ENCODE measurements at regions not wholly inside any gene's neighbourhood (a gene's known extent, or its start where the extent isn't known, plus 50 kb on each side); places are given as distances from the start of the nearest gene placed in this dataset.

DNA sequence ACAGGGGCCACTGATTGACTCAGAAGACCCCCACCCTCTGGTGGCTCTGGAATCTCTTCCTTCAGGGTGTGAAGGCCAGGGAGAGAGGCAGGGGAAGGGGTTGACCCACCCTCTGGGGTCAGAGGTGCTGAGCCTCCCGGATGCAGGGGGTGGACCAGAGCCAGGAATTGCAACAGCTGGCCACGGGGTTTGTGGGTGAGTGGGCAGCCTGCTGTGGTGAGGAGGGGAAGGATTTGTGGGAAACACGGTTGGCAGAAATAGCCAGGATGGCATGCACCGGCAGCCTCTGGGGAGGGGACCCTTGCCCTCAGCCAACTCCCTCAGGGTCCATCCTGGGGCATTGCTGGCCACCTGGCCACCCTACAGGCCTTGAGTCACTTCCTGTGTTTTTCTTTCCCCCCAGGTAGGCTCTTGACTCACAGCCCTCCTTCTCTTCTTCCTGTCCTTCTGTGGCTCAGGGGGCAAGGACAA lies 92.8 kb downstream of the MRPL14 start:
- Histone ChIP-seq H3K27me3 (ENCODE audit: low read depth, low read length) (no peaks in the 10 kb centered on the region), H3K4me3 (ENCODE audit: low read depth in 1 of 2, low read length in 2 of 2) (no peak overlapping the region), H3K27ac (ENCODE audit: low read length) (no peak overlapping the region), H3K9me3 (ENCODE audit: control insufficient read depth in 1 of 2, low read length in 2 of 2) (no peaks in the 10 kb centered on the region), H3K4me1 (ENCODE audit: control insufficient read depth in 1 of 2, insufficient read depth in 2 of 2, low read length in 2 of 2) (no peaks in the 10 kb centered on the region), H3K36me3 (ENCODE audit: control insufficient read depth in 1 of 2, insufficient read depth in 2 of 2, low read length in 2 of 2) (no peaks in the 10 kb centered on the region)

DNA sequence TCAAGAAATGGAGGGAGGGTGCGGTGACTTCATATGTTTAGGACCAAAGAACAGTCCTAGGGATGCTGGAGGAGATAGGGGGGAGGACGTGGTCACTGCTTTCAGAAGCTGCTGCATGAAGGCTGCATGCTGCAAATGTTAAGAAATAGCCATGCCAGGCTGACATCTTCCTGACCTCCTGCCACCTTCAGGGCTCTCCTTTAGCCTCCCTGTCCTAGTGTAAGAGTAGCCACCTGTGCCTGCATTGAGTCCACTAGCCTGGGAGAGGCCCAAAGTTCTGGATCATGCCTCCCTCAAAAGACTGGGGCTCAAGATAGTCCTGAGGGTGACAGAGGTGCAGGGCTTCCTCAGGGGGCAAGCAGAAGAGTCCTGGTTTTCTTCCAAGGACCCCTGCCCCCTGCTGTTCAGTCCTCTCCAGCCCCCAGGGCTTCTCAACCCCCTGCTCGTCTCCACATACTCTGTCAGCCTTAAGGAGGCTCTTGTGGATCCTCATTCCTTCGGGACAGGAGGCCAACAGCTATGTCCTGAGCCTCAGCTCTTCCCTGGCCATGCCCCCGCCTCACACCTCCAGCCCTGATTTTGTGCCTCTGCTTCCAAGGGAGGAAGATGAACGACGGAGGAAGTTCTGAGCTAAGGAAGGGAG lies 96.3 kb downstream of the MRPL14 start:
- no peaks in the 10 kb centered on the region for H3K36me3 ChIP-seq (ENCODE audit: control insufficient read depth in 1 of 2, insufficient read depth in 2 of 2, low read length in 2 of 2)
- H3K4me1 ChIP-seq (ENCODE audit: control insufficient read depth in 1 of 2, insufficient read depth in 2 of 2, low read length in 2 of 2) = no peaks in the 10 kb centered on the region
- no peaks in the 10 kb centered on the region for H3K27me3 ChIP-seq (ENCODE audit: low read depth, low read length)
- H3K27ac ChIP-seq (ENCODE audit: low read length) = no peak overlapping the region
- H3K9me3 ChIP-seq (ENCODE audit: control insufficient read depth in 1 of 2, low read length in 2 of 2) = no peaks in the 10 kb centered on the region
- no peak overlapping the region for H3K4me3 ChIP-seq (ENCODE audit: low read depth in 1 of 2, low read length in 2 of 2)

DNA sequence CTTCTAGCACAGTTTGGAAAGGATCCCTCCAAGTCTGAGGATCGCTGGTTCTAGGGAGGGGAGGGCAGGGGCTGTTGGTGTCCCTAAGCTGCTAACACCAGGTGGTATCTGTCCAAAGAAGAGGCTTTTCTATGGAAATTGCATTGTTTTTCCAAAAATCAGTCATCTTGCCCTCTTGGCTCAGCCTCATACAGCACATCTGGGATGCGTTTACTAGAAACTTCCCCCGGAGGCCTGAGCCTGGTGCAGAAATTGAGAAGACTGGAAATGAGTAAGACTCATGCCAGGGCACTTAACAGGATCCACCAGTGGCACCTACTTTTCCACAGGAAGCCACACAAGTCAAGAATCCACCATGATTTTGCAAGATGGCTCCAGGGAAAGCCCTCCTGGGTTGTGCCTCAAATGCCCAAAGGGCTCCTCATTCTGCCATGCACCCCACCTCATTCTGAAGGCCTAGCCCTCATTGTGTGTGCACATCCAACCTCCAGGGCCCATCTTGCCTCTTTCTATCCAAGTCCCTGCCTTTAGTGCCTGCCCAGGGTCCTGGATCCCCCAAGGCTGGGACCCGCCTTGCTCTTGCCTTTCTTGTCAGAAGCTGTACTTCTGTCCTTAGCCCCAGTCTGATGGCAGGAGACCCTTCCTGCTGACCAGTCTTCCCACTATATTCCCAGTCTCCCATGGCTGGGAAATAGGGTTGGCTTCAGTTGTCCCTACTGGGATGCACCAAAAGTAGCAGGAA lies 97.6 kb downstream of the MRPL14 start:
- no peaks in the 10 kb centered on the region for H3K36me3 ChIP-seq (ENCODE audit: control insufficient read depth in 1 of 2, insufficient read depth in 2 of 2, low read length in 2 of 2)
- H3K27me3 ChIP-seq (ENCODE audit: low read depth, low read length) = no peaks in the 10 kb centered on the region
- no peaks in the 10 kb centered on the region for H3K9me3 ChIP-seq (ENCODE audit: control insufficient read depth in 1 of 2, low read length in 2 of 2)
- no peaks in the 10 kb centered on the region for H3K4me1 ChIP-seq (ENCODE audit: control insufficient read depth in 1 of 2, insufficient read depth in 2 of 2, low read length in 2 of 2)
- no peak overlapping the region for H3K4me3 ChIP-seq (ENCODE audit: low read depth in 1 of 2, low read length in 2 of 2)
- H3K27ac ChIP-seq (ENCODE audit: low read length) = no peak overlapping the region

DNA sequence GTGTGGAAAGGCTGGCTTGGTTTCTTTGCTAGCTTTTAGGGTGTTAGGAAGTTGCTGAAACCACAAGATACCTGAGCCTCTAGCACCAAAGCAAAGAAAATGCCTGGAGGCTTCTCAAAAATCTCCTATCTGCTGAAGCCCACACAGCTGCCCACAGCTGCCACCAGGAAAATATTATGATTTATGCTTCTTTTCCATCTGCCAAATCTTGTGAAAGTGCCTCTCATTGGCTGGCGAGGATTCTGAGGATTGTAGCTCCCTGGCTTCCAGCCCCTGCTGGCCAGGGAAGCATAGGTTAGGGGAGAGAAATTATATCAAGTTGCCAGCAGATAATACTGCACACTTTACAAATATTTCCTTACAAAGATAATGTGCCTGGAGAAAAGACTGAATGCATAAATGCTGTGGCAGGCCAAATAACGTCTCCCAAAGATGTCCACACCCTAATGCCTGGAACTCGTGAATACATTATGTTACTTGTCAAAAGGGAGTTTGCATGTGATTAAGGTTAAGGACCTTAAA lies 98.4 kb downstream of the MRPL14 start:
- Histone ChIP-seq H3K4me3 (ENCODE audit: low read depth in 1 of 2, low read length in 2 of 2) (no peak overlapping the region), H3K27me3 (ENCODE audit: low read depth, low read length) (no peaks in the 10 kb centered on the region), H3K4me1 (ENCODE audit: control insufficient read depth in 1 of 2, insufficient read depth in 2 of 2, low read length in 2 of 2) (no peaks in the 10 kb centered on the region)

DNA sequence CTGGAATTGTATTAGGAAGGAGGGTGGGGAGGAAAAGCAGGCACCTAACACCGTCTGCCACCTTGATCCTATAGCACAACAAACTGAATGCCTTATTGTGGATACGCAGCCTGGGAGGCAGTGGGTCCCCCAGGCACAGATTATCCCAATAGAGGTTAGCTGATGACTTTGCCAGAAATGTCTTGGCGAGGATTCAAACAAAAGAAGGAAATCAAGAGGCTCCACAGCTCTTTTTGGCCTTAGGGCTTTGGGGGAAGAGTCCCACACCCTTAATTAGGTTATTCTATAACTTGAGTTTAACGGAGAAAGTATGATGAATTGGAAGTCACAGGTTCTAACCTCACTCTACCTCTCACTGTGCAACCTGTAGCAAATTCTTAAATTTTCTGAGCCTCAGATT lies 102.0 kb downstream of the MRPL14 start:
- Histone ChIP-seq H3K9me3 (ENCODE audit: control insufficient read depth in 1 of 2, low read length in 2 of 2) (no peaks in the 10 kb centered on the region), H3K4me3 (ENCODE audit: low read depth in 1 of 2, low read length in 2 of 2) (no peak overlapping the region), H3K4me1 (ENCODE audit: control insufficient read depth in 1 of 2, insufficient read depth in 2 of 2, low read length in 2 of 2) (no peaks in the 10 kb centered on the region), H3K27me3 (ENCODE audit: low read depth, low read length) (no peaks in the 10 kb centered on the region), H3K27ac (ENCODE audit: low read length) (no peak overlapping the region), H3K36me3 (ENCODE audit: control insufficient read depth in 1 of 2, insufficient read depth in 2 of 2, low read length in 2 of 2) (no peaks in the 10 kb centered on the region)

More for the DNA sequence above, 98.4 kb downstream of the MRPL14 start:
- Histone ChIP-seq H3K9me3 (ENCODE audit: control insufficient read depth in 1 of 2, low read length in 2 of 2) (no peaks in the 10 kb centered on the region), H3K36me3 (ENCODE audit: control insufficient read depth in 1 of 2, insufficient read depth in 2 of 2, low read length in 2 of 2) (no peaks in the 10 kb centered on the region), H3K27ac (ENCODE audit: low read length) (no peak overlapping the region)

DNA sequence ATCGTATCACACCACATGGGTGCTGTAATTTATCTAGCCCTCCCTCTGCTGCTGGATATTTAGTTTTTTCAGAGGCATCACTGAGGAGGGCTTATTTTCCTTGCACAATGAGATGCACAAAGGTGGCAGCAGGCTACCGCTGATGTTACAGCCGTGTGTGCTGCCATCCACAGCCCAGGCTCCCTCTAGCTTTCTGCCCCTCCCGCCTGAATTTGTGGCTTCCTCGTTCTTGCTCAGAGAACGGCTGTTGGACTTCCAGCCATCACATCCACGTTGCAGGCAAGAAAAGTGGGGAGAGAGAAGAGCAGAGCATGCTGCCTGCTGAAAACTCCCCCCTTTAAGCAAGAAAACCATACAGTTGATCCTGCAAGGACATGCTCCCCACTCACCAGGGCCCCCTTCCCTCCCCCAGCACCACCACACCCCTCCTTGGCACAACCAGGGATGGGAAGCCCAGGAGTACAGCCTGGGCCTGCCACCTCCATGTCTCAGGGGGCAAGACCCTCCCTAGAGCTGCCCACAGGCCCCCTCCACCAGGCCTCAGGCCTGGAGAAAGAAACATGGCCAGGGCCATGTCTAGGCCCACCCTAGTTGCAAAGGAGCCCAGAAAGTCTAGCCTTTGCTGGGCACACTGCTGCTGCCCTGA lies 102.6 kb downstream of the MRPL14 start:
- Histone ChIP-seq H3K27ac (ENCODE audit: low read length) (no peak overlapping the region), H3K9me3 (ENCODE audit: control insufficient read depth in 1 of 2, low read length in 2 of 2) (no peaks in the 10 kb centered on the region), H3K36me3 (ENCODE audit: control insufficient read depth in 1 of 2, insufficient read depth in 2 of 2, low read length in 2 of 2) (no peaks in the 10 kb centered on the region), H3K4me3 (ENCODE audit: low read depth in 1 of 2, low read length in 2 of 2) (no peak overlapping the region), H3K4me1 (ENCODE audit: control insufficient read depth in 1 of 2, insufficient read depth in 2 of 2, low read length in 2 of 2) (no peaks in the 10 kb centered on the region), H3K27me3 (ENCODE audit: low read depth, low read length) (no peaks in the 10 kb centered on the region)

DNA sequence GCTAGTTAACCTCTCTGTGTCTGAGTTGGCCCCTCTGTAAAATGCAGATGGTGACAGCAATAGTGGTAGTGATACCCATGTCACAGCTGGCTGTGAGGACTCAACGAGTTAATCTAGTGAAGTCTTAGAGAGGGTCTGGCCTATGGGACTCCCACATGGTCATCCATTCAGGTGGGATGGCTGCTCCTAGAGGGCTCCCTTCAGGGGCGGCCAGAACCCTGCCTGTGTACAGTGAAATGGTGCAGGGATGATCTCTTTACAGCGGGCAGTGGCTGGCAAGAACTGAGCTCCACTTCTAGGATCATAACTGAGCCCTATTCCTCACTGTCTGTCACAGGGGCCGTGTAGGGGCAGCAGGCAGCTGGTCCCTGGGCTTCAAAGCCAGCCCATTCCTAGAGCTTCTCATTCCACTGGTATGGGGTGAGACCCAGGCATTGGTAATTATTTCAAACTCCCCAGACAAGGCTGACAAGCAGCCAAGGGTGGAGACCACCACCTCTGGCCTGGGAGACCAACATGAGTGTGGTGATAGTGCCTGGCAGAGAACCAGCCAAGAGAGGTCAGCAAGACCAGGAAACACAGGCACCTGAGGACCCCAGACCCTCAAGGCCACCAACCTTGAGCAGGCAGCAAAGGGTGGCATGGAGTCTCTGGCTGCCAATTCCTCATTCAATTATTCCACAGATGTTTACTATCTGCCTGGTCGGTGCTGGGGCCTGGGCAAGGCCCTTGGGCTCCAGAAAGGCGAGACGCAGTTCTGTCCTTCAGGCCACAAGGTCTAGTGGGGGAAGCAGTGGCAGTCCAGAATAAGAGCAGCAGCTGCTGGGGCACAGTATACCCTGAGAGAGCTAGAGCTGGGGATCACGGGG lies 103.4 kb downstream of the MRPL14 start:
- no peaks in the 10 kb centered on the region for H3K36me3 ChIP-seq (ENCODE audit: control insufficient read depth in 1 of 2, insufficient read depth in 2 of 2, low read length in 2 of 2)
- H3K27me3 ChIP-seq (ENCODE audit: low read depth, low read length) = no peaks in the 10 kb centered on the region
- H3K4me3 ChIP-seq (ENCODE audit: low read depth in 1 of 2, low read length in 2 of 2) = no peak overlapping the region
- no peak overlapping the region for H3K27ac ChIP-seq (ENCODE audit: low read length)
- H3K4me1 ChIP-seq (ENCODE audit: control insufficient read depth in 1 of 2, insufficient read depth in 2 of 2, low read length in 2 of 2) = no peaks in the 10 kb centered on the region
- no peaks in the 10 kb centered on the region for H3K9me3 ChIP-seq (ENCODE audit: control insufficient read depth in 1 of 2, low read length in 2 of 2)

DNA sequence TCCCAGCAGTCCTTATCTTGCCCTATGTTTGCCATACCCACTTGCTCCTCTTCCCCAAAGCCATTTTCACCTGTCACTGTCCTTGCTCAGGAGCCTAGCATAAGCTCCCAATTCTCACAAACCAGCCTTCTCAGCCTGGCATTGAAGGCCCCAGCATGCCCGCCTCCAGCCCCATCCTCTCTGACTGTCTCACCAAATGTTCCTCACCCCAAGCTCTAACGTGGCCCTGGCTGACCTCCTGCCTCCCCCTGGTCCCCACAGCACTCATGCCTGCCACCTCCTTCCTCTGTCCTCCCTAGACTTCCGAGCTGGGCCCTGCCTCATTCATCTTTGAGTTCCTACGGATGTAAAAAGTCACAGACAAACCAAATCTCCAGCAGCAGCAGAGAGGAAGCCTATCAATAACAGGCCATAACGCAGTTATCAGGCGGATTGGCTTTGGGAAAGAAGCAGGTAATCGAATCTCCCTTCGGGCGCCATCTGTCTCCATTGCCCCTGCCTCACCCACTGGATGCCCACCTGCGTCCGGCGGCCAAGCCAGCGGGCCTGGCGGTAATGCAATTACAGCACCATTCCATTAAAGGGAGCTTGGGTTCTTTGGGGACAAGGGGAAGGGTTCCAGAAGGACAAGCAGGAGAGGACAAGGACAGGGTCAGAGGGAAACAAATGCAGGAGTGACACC lies 104.4 kb downstream of the MRPL14 start:
- Histone ChIP-seq H3K36me3 (ENCODE audit: control insufficient read depth in 1 of 2, insufficient read depth in 2 of 2, low read length in 2 of 2) (no peaks in the 10 kb centered on the region), H3K4me3 (ENCODE audit: low read depth in 1 of 2, low read length in 2 of 2) (no peak overlapping the region), H3K4me1 (ENCODE audit: control insufficient read depth in 1 of 2, insufficient read depth in 2 of 2, low read length in 2 of 2) (no peaks in the 10 kb centered on the region), H3K27ac (ENCODE audit: low read length) (no peak overlapping the region), H3K27me3 (ENCODE audit: low read depth, low read length) (no peaks in the 10 kb centered on the region), H3K9me3 (ENCODE audit: control insufficient read depth in 1 of 2, low read length in 2 of 2) (no peaks in the 10 kb centered on the region)

DNA sequence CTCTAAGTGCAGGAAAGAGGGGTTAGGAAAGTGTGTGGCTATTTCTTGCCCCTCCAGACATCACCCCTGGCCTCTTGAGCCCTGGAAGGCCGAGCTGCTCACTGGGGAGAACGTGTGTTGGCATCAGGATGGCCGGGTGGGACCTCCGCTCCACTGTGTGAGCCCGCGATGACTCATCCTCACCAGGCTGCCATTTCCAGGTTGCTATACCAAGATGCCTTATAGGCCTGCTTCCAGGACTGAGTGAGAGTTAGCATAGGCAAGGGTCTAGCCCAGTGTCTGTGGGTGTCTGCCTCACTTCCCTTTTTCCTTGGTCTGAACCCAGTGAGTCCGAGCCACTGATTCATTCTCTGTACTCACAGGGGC lies 105.0 kb downstream of the MRPL14 start:
- no peaks in the 10 kb centered on the region for H3K4me1 ChIP-seq (ENCODE audit: control insufficient read depth in 1 of 2, insufficient read depth in 2 of 2, low read length in 2 of 2)
- no peak overlapping the region for H3K27ac ChIP-seq (ENCODE audit: low read length)
- no peaks in the 10 kb centered on the region for H3K36me3 ChIP-seq (ENCODE audit: control insufficient read depth in 1 of 2, insufficient read depth in 2 of 2, low read length in 2 of 2)
- H3K27me3 ChIP-seq (ENCODE audit: low read depth, low read length) = no peaks in the 10 kb centered on the region
- H3K9me3 ChIP-seq (ENCODE audit: control insufficient read depth in 1 of 2, low read length in 2 of 2) = no peaks in the 10 kb centered on the region
- H3K4me3 ChIP-seq (ENCODE audit: low read depth in 1 of 2, low read length in 2 of 2) = no peak overlapping the region

DNA sequence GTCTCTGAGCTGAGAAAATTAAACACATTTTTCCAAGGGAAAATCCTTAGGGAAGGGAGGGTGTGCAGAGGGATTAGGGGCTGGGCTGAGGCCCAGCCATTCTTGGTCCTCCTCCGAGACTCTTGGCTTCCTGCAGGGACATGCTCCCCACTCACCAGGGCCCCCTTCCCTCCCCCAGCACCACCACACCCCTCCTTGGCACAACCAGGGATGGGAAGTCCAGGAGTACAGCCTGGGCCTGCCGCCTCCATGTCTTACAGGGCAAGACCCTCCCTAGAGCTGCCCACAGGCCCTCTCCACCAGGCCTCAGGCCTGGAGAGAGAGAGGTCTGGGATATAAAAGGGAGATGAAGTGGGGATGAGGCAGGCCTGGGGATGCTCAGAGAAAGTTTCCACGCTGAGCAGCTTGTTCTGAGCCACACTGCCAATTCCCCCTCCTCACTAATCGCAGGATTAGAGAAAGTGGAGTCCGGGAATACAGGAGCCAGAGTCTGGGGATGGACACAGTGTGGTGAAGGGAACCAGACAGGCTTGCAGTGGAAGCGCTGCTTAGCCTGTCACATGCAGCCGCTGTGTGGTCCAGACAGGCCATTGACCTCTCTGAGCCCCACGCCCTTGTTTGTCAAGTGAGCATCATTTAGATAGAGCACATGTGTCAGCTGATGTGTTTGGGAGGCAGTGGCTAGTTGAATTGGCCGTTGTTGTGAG lies 105.5 kb downstream of the MRPL14 start:
- Histone ChIP-seq H3K4me3 (ENCODE audit: low read depth in 1 of 2, low read length in 2 of 2) (no peak overlapping the region), H3K9me3 (ENCODE audit: control insufficient read depth in 1 of 2, low read length in 2 of 2) (no peaks in the 10 kb centered on the region), H3K27me3 (ENCODE audit: low read depth, low read length) (no peaks in the 10 kb centered on the region), H3K27ac (ENCODE audit: low read length) (no peak overlapping the region), H3K36me3 (ENCODE audit: control insufficient read depth in 1 of 2, insufficient read depth in 2 of 2, low read length in 2 of 2) (no peaks in the 10 kb centered on the region), H3K4me1 (ENCODE audit: control insufficient read depth in 1 of 2, insufficient read depth in 2 of 2, low read length in 2 of 2) (no peaks in the 10 kb centered on the region)

All from muscle layer of duodenum (tissue), 2 donors.